ENCODE measurements at regions not wholly inside any gene's neighbourhood (a gene's known extent, or its start where the extent isn't known, plus 50 kb on each side); places are given as distances from the start of the nearest gene placed in this dataset.

GRCh38 chr2:45220227-45220626 lies 211.0 kb upstream of the SIX2 start:
- TF ChIP-seq EGR2 (tag by site-specific recombination; IDR thresholded peaks at IDR 0.05; ENCODE audit: low read depth) (no peak), CTCF (tag by site-specific recombination; IDR thresholded peaks at IDR 0.05) (no peak), SP2 (tag by site-specific recombination; IDR thresholded peaks at IDR 0.05) (no peak), ZNF571 (tag by site-specific recombination; IDR thresholded peaks at IDR 0.05) (no peak), ZBTB8A (tag by site-specific recombination; IDR thresholded peaks at IDR 0.05) (no peak), ZNF473 (tag by site-specific recombination; IDR thresholded peaks at IDR 0.05) (no peak), OSR2 (tag by site-specific recombination; IDR thresholded peaks at IDR 0.05) (no peak)
- TF ChIP-seq, protein P1, sequence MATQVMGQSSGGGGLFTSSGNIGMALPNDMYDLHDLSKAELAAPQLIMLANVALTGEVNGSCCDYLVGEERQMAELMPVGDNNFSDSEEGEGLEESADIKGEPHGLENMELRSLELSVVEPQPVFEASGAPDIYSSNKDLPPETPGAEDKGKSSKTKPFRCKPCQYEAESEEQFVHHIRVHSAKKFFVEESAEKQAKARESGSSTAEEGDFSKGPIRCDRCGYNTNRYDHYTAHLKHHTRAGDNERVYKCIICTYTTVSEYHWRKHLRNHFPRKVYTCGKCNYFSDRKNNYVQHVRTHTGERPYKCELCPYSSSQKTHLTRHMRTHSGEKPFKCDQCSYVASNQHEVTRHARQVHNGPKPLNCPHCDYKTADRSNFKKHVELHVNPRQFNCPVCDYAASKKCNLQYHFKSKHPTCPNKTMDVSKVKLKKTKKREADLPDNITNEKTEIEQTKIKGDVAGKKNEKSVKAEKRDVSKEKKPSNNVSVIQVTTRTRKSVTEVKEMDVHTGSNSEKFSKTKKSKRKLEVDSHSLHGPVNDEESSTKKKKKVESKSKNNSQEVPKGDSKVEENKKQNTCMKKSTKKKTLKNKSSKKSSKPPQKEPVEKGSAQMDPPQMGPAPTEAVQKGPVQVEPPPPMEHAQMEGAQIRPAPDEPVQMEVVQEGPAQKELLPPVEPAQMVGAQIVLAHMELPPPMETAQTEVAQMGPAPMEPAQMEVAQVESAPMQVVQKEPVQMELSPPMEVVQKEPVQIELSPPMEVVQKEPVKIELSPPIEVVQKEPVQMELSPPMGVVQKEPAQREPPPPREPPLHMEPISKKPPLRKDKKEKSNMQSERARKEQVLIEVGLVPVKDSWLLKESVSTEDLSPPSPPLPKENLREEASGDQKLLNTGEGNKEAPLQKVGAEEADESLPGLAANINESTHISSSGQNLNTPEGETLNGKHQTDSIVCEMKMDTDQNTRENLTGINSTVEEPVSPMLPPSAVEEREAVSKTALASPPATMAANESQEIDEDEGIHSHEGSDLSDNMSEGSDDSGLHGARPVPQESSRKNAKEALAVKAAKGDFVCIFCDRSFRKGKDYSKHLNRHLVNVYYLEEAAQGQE (tag by site-specific recombination; IDR thresholded peaks at IDR 0.05): no peak
